Loucy (cell line): ENCODE measurements at regions not wholly inside any gene's neighbourhood (a gene's known extent, or its start where the extent isn't known, plus 50 kb on each side); places are given as distances from the start of the nearest gene placed in this dataset.

Experiments
- EZH2phosphoT487 ChIP-seq: fragments of 200-600 bp; IDR thresholded peaks from 2 replicates; pipeline ENCODE4 v1.6.1; 2018; ENCODE audit warnings: antibody characterized with exemption, mild to moderate bottlenecking, moderate library complexity, borderline replicate concordance
- TF ChIP-seq, protein P1 (sequence below): fragments of 200-600 bp; sonication (generic); conservative IDR thresholded peaks from 2 replicates; pipeline ENCODE4 v1.5.1; 2014; ENCODE audit warnings: mild to moderate bottlenecking, antibody characterized with exemption, low read length

GRCh38 chr5:158007336-158007735 is 148.4 kb upstream of the CLINT1 start:
- TF ChIP-seq, protein P1, sequence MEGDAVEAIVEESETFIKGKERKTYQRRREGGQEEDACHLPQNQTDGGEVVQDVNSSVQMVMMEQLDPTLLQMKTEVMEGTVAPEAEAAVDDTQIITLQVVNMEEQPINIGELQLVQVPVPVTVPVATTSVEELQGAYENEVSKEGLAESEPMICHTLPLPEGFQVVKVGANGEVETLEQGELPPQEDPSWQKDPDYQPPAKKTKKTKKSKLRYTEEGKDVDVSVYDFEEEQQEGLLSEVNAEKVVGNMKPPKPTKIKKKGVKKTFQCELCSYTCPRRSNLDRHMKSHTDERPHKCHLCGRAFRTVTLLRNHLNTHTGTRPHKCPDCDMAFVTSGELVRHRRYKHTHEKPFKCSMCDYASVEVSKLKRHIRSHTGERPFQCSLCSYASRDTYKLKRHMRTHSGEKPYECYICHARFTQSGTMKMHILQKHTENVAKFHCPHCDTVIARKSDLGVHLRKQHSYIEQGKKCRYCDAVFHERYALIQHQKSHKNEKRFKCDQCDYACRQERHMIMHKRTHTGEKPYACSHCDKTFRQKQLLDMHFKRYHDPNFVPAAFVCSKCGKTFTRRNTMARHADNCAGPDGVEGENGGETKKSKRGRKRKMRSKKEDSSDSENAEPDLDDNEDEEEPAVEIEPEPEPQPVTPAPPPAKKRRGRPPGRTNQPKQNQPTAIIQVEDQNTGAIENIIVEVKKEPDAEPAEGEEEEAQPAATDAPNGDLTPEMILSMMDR = no peak
- no peak for TF ChIP-seq EZH2phosphoT487
